Sigmoid colon (tissue), 3 donors: ENCODE measurements at regions not wholly inside any gene's neighbourhood (a gene's known extent, or its start where the extent isn't known, plus 50 kb on each side); places are given as distances from the start of the nearest gene placed in this dataset.

Experiments used
- small RNA-seq, 3 donors: library from RNA; depleted of rRNA; stranded (forward); fragments of <200 nt; gene quantifications; one replicate each; pipeline ENCODE3, GENCODE V24; 2016

Small RNA genes lying in the stretch of these regions (small RNA-seq; reads per million reads assigned to genes)
- 0 reads per million in 3 donors for gene MIR3156-3
